ENCODE measurements at regions not wholly inside any gene's neighbourhood (a gene's known extent, or its start where the extent isn't known, plus 50 kb on each side); places are given as distances from the start of the nearest gene placed in this dataset.
A peak's percentile ranks its signal among the peaks of the same experiment; 100 is the strongest.

DNA sequence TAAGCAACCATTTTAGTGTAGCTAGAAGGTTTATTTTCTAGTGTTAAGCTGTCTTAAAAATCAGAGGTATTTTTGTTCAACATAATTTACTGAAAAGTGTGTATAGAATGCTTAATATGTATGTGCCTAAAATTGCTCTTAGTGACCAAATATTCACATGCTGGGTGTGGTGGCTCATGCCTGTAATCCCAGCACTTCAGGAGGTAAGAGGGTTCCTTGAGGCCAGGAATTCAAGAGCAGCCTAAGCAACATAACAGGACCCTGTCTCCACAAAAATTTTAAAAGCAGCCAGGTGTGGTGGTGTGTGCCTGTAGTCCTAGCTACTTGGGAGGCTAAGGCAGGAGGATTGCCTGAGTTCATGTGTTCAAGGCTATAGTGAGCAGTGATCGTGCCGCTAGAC, 120.9 kb upstream of the FRY start (continued):
- TF ChIP-seq CHD2 (IDR thresholded peaks at IDR 0.05; ENCODE audit: low read length, partially characterized antibody) (no peak), SMC3 (IDR thresholded peaks at IDR 0.05; ENCODE audit: low read depth, low read length) (no peak)
- TF ChIP-seq, protein P1, sequence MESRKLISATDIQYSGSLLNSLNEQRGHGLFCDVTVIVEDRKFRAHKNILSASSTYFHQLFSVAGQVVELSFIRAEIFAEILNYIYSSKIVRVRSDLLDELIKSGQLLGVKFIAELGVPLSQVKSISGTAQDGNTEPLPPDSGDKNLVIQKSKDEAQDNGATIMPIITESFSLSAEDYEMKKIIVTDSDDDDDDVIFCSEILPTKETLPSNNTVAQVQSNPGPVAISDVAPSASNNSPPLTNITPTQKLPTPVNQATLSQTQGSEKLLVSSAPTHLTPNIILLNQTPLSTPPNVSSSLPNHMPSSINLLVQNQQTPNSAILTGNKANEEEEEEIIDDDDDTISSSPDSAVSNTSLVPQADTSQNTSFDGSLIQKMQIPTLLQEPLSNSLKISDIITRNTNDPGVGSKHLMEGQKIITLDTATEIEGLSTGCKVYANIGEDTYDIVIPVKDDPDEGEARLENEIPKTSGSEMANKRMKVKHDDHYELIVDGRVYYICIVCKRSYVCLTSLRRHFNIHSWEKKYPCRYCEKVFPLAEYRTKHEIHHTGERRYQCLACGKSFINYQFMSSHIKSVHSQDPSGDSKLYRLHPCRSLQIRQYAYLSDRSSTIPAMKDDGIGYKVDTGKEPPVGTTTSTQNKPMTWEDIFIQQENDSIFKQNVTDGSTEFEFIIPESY (IDR thresholded peaks at IDR 0.05; ENCODE audit: borderline replicate concordance, low read depth), result no peak

DNA sequence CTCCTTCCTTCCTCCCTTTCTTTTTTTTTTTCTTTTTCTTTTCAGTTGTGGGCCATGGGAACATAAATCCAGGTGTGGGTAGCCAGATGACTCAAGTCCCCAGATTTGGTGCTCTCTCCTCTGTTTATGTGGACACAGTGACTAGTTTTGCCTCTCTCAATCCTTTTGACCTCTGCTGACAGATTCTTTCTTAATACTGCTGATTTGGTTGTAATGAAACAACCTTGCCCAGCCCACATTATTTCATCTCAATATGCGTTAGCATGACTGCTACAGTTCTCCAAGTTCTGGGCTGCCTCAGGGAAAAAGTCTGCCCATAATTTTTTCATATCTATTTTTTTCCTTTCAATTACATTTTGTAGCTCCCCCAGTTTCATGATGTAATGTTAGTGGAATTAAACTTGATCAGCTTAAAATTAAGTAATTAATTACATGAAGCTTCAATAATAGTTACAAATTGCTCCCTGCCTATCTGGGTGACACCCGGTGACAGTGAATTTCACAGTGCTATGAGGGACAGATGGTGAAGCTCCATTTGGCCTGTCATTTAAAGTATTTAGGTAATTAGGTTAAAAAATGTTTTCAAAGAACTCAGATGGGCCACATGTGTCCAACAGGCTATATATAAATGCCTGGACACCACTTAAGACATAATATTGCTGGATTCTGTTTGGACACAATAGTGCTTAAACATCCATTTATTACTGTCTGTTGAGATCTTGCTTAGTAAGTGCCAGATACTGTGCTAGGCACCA, 118.8 kb upstream of the FRY start:
- no peak overlapping the region for H3K4me2 ChIP-seq
- no peaks in the 10 kb centered on the region for H3K9me3 ChIP-seq
- no peaks in the 10 kb centered on the region for H3K27me3 ChIP-seq (ENCODE audit: insufficient read depth)
- peak; percentile 14; the same call in 1 of the 2 replicates for TF ChIP-seq MXI1 (IDR thresholded peaks at IDR 0.05; ENCODE audit: low read depth, low read length)
- no peak for TF ChIP-seq JUND (IDR thresholded peaks at IDR 0.05)
- peak; percentile 94 for TF ChIP-seq RCOR1 (IDR thresholded peaks at IDR 0.05; ENCODE audit: low read length)
- TF ChIP-seq FOXM1 (IDR thresholded peaks at IDR 0.05; ENCODE audit: low read depth), result no peak
- TF ChIP-seq FOXJ3 (CRISPR knock-in tag; IDR thresholded peaks at IDR 0.05), result 0 out of 2 replicates have a peak, but pooled peaks have one; percentile 17
- peak in 1 of 2 experiments; percentile 68; a peak in 1 of 4 replicates for TF ChIP-seq EP300 (IDR thresholded peaks at IDR 0.05; ENCODE audit: borderline replicate concordance in 1 of 2, low read depth in 1 of 2, low read length in 1 of 2)
- no peak for TF ChIP-seq POLR2AphosphoS5 (IDR thresholded peaks at IDR 0.05; ENCODE audit: low read depth, low read length)
- TF ChIP-seq CHD2 (IDR thresholded peaks at IDR 0.05; ENCODE audit: low read length, partially characterized antibody), result peak; percentile 53
- TF ChIP-seq TCF12 (IDR thresholded peaks at IDR 0.05), result peak; percentile 37; the same call in 1 of the 2 replicates
- ChIA-PET POLR2A (interaction anchor here (0.7 kb wide), 1 partner anchor 485 kb away, joined by 4 read pairs; no protein-coding TSS in a partner anchor), CTCF (no interaction called here)
- no peak overlapping the region for H3K9ac ChIP-seq
- H2AFZ ChIP-seq (ENCODE audit: low read depth), result no peak overlapping the region
- no peaks in the 10 kb centered on the region for H3K9me2 ChIP-seq
- peaks cover 0 to 14% of the 10 kb centered on the region in 2 experiments; a peak in 2 of 4 replicates for H3K4me1 ChIP-seq (ENCODE audit: control insufficient read depth in 1 of 2, insufficient read depth in 2 of 2, low read depth in 1 of 2, low read length in 1 of 2)
- H3K79me2 ChIP-seq (ENCODE audit: insufficient read depth), result no peaks in the 10 kb centered on the region
- peak; percentile 25 for DNase-seq
- no peaks in the 10 kb centered on the region for H3K36me3 ChIP-seq (replicated peaks in 1 of 2; ENCODE audit: control insufficient read depth in 1 of 2, insufficient read depth in 2 of 2, low read length in 1 of 2)
- 58% methylated on average over 2 of the region's 2 CpGs for WGBS (ENCODE audit: low lambda C conversion rate)
- H3K4me3 ChIP-seq (ENCODE audit: low read depth in 2 of 2, low read length in 1 of 2), result no peak overlapping the region
- H4K20me1 ChIP-seq (ENCODE audit: insufficient read depth), result no peaks in the 10 kb centered on the region
- H3K27ac ChIP-seq (ENCODE audit: low read depth in 2 of 2, low read length in 1 of 2), result peak overlapping the region in 1 of 2 experiments; percentile 71; a peak in 2 of 4 replicates
- no peaks in the 10 kb centered on the region for H3F3A ChIP-seq (replicated peaks; ENCODE audit: insufficient read depth)

DNA sequence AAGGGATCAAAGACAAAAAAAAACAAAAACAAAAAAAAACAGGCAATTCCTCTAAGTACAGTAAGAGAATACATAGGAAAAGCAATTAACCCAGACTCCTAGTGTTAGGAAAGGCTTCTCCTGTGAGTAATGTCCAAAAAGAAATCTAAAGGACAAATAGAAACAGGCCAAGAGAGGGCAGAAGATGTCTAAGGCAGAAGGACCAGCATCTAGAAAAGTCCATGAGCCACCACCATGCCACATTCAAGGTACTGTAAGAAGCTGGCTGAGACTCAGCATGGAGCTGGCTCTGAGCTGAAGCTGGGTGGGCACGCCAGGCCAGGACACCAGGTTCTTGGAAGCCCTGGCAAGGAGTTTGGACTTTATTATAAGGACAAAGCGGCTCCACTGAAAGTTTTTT, 118.1 kb upstream of the FRY start:
- TF ChIP-seq FOXM1 (IDR thresholded peaks at IDR 0.05; ENCODE audit: low read depth), result no peak
- TF ChIP-seq, protein P2, sequence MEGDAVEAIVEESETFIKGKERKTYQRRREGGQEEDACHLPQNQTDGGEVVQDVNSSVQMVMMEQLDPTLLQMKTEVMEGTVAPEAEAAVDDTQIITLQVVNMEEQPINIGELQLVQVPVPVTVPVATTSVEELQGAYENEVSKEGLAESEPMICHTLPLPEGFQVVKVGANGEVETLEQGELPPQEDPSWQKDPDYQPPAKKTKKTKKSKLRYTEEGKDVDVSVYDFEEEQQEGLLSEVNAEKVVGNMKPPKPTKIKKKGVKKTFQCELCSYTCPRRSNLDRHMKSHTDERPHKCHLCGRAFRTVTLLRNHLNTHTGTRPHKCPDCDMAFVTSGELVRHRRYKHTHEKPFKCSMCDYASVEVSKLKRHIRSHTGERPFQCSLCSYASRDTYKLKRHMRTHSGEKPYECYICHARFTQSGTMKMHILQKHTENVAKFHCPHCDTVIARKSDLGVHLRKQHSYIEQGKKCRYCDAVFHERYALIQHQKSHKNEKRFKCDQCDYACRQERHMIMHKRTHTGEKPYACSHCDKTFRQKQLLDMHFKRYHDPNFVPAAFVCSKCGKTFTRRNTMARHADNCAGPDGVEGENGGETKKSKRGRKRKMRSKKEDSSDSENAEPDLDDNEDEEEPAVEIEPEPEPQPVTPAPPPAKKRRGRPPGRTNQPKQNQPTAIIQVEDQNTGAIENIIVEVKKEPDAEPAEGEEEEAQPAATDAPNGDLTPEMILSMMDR (IDR thresholded peaks at IDR 0.05), result peak; percentile 16
- TF ChIP-seq YY1 (IDR thresholded peaks at IDR 0.05; ENCODE audit: low read depth), result no peak
- TF ChIP-seq TEAD4 (IDR thresholded peaks at IDR 0.05; ENCODE audit: borderline replicate concordance, insufficient read depth), result no peak
- Histone ChIP-seq H3K9ac (no peak overlapping the region), H3K27me3 (ENCODE audit: insufficient read depth) (no peaks in the 10 kb centered on the region), H3K79me2 (ENCODE audit: insufficient read depth) (no peaks in the 10 kb centered on the region), H3F3A (replicated peaks; ENCODE audit: insufficient read depth) (no peaks in the 10 kb centered on the region), H3K4me2 (no peak overlapping the region), H4K20me1 (ENCODE audit: insufficient read depth) (no peaks in the 10 kb centered on the region), H3K4me1 (ENCODE audit: control insufficient read depth in 1 of 2, insufficient read depth in 2 of 2, low read depth in 1 of 2, low read length in 1 of 2) (peaks cover 0 to 14% of the 10 kb centered on the region in 2 experiments; a peak in 2 of 4 replicates), H2AFZ (ENCODE audit: low read depth) (no peak overlapping the region), H3K27ac (ENCODE audit: low read depth in 2 of 2, low read length in 1 of 2) (peak overlapping the region in 1 of 2 experiments; percentile 71; a peak in 2 of 4 replicates), H3K36me3 (replicated peaks in 1 of 2; ENCODE audit: control insufficient read depth in 1 of 2, insufficient read depth in 2 of 2, low read length in 1 of 2) (no peaks in the 10 kb centered on the region), H3K4me3 (ENCODE audit: low read depth in 2 of 2, low read length in 1 of 2) (no peak overlapping the region), H3K9me3 (no peaks in the 10 kb centered on the region), H3K9me2 (no peaks in the 10 kb centered on the region)
- no peak for DNase-seq
- ChIA-PET CTCF (interaction anchor here (0.8 to 1.0 kb wide), 2 partner anchors 8 to 10 kb away, joined by 3 read pairs; no protein-coding TSS in a partner anchor), POLR2A (no interaction called here)
- 71% methylated on average over 2 of the region's 2 CpGs for WGBS (ENCODE audit: low lambda C conversion rate)
